ENCODE measurements at regions not wholly inside any gene's neighbourhood (a gene's known extent, or its start where the extent isn't known, plus 50 kb on each side); places are given as distances from the start of the nearest gene placed in this dataset.

- TF ChIP-seq GATA2 (IDR thresholded peaks at IDR 0.05; ENCODE audit: low read depth, low read length) (no peak), GATA3 (IDR thresholded peaks at IDR 0.05; ENCODE audit: low read depth, low read length) (no peak)
These were observed 150.6 kb upstream of the ATP10B start for GRCh38 chr5:161002571-161003074.

Data from SH-SY5Y (cell line).